OCI-LY7 (cell line): ENCODE measurements at regions not wholly inside any gene's neighbourhood (a gene's known extent, or its start where the extent isn't known, plus 50 kb on each side); places are given as distances from the start of the nearest gene placed in this dataset.

Experiments used
- BruUV-seq: library from RNA; stranded (reverse); fragments of 400-500 nt; replicated peaks from 2 replicates; lab custom pipeline; 2021; lab: Mats Ljungman, UMichigan
- CTCF ChIA-PET: fragments of 300-600 bp; sonication (Branson Sonifier 250); formaldehyde crosslinking; loops from one replicate; lab custom pipeline; 2022; ENCODE audit warnings: antibody characterized with exemption; ENCODE audit not compliant: unreplicated experiment; lab: Charles Lee
- POLR2A ChIA-PET: fragments of 300-600 bp; sonication (Branson Sonifier 250); formaldehyde crosslinking; loops from one replicate; lab custom pipeline; 2022; ENCODE audit warnings: antibody characterized with exemption; lab: Charles Lee
- DNase-seq: peaks from one replicate; pipeline ENCODE4 v3.0.0-alpha.2; 2015; ENCODE audit warnings: low spot score
- H2AFZ ChIP-seq: fragments of 200-600 bp; sonication (generic), shearing (Covaris generic); 2 replicates; pipeline ENCODE4 v1.6.1; 2014; ENCODE audit warnings: mild to moderate bottlenecking, antibody characterized with exemption, low read length, moderate library complexity
- H3K27ac ChIP-seq: fragments of 200-600 bp; sonication (generic); 2 replicates; pipeline ENCODE4 v1.5.1; 2014; ENCODE audit warnings: mixed run types, low read depth, mild to moderate bottlenecking, moderate library complexity, low read length, inconsistent platforms; ENCODE audit not compliant: poor library complexity, severe bottlenecking
- H3K36me3 ChIP-seq: fragments of 200-600 bp; sonication (generic); 2 replicates; pipeline ENCODE4 v1.6.1; 2014; ENCODE audit warnings: mild to moderate bottlenecking, antibody characterized with exemption, low read length, moderate library complexity, mixed read lengths; ENCODE audit not compliant: insufficient read depth
- H3K4me1 ChIP-seq: fragments of 200-600 bp; sonication (generic); 2 replicates; pipeline ENCODE4 v1.5.1; 2014; ENCODE audit warnings: mild to moderate bottlenecking, low read length; ENCODE audit not compliant: insufficient read depth, poor library complexity, severe bottlenecking
- H3K4me2 ChIP-seq: fragments of 200-600 bp; sonication (generic); 2 replicates; pipeline ENCODE4 v1.6.1; 2014; ENCODE audit warnings: mild to moderate bottlenecking, low read length
- H3K4me3 ChIP-seq: fragments of 200-600 bp; sonication (generic); 2 replicates; pipeline ENCODE4 v1.5.1; 2014; ENCODE audit warnings: mild to moderate bottlenecking, low read depth, low read length; ENCODE audit not compliant: poor library complexity, severe bottlenecking
- H3K79me2 ChIP-seq: fragments of 200-600 bp; sonication (generic); 2 replicates; pipeline ENCODE4 v1.6.1; 2016; ENCODE audit warnings: low read depth, mild to moderate bottlenecking, low read length, moderate library complexity, mixed read lengths; ENCODE audit not compliant: insufficient read depth
- H3K9me2 ChIP-seq: fragments of 200-600 bp; sonication (generic); 2 replicates; pipeline ENCODE4 v1.6.1; 2016; ENCODE audit warnings: mild to moderate bottlenecking, low read length, mixed read lengths; ENCODE audit not compliant: insufficient read depth
- H3K9me3 ChIP-seq: fragments of 200-600 bp; sonication (generic); 2 replicates; pipeline ENCODE4 v1.6.1; 2014; ENCODE audit warnings: mild to moderate bottlenecking, mixed run types, low read length, mixed read lengths
- H4K20me1 ChIP-seq: fragments of 200-600 bp; sonication (generic); 2 replicates; pipeline ENCODE4 v1.6.1; 2014; ENCODE audit warnings: mild to moderate bottlenecking, antibody characterized with exemption, low read length, moderate library complexity, mixed read lengths; ENCODE audit not compliant: insufficient read depth
- EZH2phosphoT487 ChIP-seq: fragments of 200-600 bp; sonication (generic); IDR thresholded peaks from 2 replicates; pipeline ENCODE4 v1.6.1; 2018; ENCODE audit warnings: low read depth, borderline replicate concordance, mild to moderate bottlenecking, mixed run types, antibody characterized with exemption, low read length, moderate library complexity, mixed read lengths
- intact Hi-C: fragments of 100-400 bp; cut with micrococcal nuclease; formaldehyde crosslinking; loops from one replicate; pipeline ENCODE4 v1.10.0; 2022; ENCODE audit not compliant: unreplicated experiment
- TF ChIP-seq, protein P1 (sequence below): fragments of 200-600 bp; sonication (generic); conservative IDR thresholded peaks from 2 replicates; pipeline ENCODE4 v1.5.1; 2014; ENCODE audit warnings: mild to moderate bottlenecking, antibody characterized with exemption, low read length, moderate library complexity, mixed read lengths

DNA sequence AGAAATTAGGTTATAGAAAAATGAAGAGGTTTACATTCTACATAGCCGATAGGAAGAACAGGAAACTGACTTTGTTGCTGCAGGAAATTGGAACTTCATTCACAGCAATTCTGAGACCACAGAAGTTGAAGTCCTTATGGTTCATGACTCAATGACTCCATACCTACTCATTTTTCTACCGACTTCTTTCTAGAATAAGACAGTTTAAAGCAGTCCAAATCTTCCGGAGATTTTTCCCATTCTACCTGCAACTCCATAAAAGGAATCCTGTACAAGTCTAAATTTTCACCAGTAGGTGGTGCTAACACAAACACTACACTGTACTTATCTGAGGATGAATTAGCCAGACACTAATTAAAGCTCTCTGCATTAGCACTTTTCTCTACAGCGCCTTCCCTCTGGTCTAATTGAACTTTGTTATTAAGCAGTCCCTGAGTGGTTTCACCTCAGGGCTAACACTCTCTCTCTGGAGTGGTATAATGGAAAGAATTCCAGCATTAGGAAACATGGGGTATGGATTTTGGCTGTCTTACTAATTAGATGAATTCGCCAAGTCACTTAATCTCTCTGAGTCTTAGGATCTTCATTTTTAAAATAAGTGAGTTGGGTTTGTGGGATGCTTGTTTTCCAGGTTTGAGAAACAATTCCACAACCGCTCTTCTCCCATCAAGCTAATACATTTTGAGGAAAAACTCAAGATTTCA, 167.9 kb downstream of the SMIM20 start:
- no TSS peak for BruUV-seq
- Histone ChIP-seq H3K4me1 (no peaks in the 10 kb centered on the region), H3K9me3 (no peaks in the 10 kb centered on the region), H3K4me3 (no peak overlapping the region), H3K79me2 (no peaks in the 10 kb centered on the region), H3K4me2 (no peak overlapping the region), H2AFZ (no peak overlapping the region), H3K27ac (no peak overlapping the region), H4K20me1 (no peaks in the 10 kb centered on the region), H3K9me2 (no peaks in the 10 kb centered on the region), H3K36me3 (no peaks in the 10 kb centered on the region)
- peak; percentile 68 for DNase-seq
- no peak for TF ChIP-seq EZH2phosphoT487
- TF ChIP-seq, protein P1, sequence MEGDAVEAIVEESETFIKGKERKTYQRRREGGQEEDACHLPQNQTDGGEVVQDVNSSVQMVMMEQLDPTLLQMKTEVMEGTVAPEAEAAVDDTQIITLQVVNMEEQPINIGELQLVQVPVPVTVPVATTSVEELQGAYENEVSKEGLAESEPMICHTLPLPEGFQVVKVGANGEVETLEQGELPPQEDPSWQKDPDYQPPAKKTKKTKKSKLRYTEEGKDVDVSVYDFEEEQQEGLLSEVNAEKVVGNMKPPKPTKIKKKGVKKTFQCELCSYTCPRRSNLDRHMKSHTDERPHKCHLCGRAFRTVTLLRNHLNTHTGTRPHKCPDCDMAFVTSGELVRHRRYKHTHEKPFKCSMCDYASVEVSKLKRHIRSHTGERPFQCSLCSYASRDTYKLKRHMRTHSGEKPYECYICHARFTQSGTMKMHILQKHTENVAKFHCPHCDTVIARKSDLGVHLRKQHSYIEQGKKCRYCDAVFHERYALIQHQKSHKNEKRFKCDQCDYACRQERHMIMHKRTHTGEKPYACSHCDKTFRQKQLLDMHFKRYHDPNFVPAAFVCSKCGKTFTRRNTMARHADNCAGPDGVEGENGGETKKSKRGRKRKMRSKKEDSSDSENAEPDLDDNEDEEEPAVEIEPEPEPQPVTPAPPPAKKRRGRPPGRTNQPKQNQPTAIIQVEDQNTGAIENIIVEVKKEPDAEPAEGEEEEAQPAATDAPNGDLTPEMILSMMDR, result peak; percentile 94
- CTCF ChIA-PET, result no interaction called here
- intact Hi-C loops, result loop anchor here (1.0 kb wide), 2 partner anchors 242 to 328 kb away; no protein-coding TSS in a partner anchor
- POLR2A ChIA-PET, result interaction anchor here (0.6 kb wide), 1 partner anchor 332 kb away, joined by 3 read pairs; no protein-coding TSS in a partner anchor

DNA sequence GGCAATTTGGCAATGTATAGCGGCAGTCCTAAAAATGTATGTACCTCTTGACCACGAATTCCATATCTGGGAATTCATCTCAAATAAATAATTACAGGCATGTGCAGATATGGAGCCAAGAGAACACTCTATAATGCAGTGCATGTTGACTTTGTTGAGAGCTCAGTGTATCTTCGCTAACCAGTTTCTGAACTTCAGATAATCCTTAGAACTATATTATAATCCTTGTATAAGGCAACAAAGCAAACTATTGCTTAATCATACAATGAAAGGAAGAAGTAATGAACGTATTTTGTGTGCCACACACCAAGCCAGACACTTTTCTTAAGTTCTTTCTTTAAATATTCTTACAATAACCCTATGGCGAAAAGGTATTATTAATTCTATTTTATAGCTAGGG, 168.5 kb downstream of the SMIM20 start:
- Histone ChIP-seq H2AFZ (no peak overlapping the region), H3K9me2 (no peaks in the 10 kb centered on the region), H4K20me1 (no peaks in the 10 kb centered on the region), H3K79me2 (no peaks in the 10 kb centered on the region), H3K36me3 (no peaks in the 10 kb centered on the region), H3K9me3 (no peaks in the 10 kb centered on the region), H3K4me1 (no peaks in the 10 kb centered on the region), H3K27ac (no peak overlapping the region), H3K4me2 (no peak overlapping the region), H3K4me3 (no peak overlapping the region)
- no peak for TF ChIP-seq EZH2phosphoT487
- TF ChIP-seq, protein P1, result no peak
- CTCF ChIA-PET, result no interaction called here
- intact Hi-C loops, result loop anchor here (1.0 kb wide), 2 partner anchors 242 to 328 kb away; no protein-coding TSS in a partner anchor
- BruUV-seq, result no TSS peak
- POLR2A ChIA-PET, result no interaction called here
- no peak for DNase-seq

DNA sequence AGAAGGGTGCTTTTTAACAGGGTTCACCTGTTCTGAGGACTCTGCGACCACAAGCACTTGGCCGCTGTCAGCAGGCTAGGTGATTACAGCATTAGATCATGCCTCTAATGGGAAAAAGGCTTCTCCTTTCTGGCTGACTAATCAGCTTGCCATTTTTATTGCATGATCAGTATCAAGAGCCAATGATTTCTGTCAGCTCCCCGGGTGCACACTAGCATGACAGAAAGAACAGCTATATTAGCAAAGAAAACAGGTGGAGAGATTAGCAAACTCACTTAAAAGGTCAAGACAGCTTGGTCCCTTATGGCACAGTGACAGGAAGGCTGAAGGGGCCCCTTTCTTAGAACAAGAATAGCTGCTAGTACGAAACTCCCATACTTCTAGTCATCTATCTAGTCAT, 170.0 kb downstream of the SMIM20 start:
- no peaks in the 10 kb centered on the region for H3K4me1 ChIP-seq
- no peaks in the 10 kb centered on the region for H3K36me3 ChIP-seq
- POLR2A ChIA-PET, result no interaction called here
- no peaks in the 10 kb centered on the region for H4K20me1 ChIP-seq
- no TSS peak for BruUV-seq
- H3K4me3 ChIP-seq, result no peak overlapping the region
- H3K27ac ChIP-seq, result no peak overlapping the region
- no peaks in the 10 kb centered on the region for H3K9me3 ChIP-seq
- H3K9me2 ChIP-seq, result no peaks in the 10 kb centered on the region
- H2AFZ ChIP-seq, result no peak overlapping the region
- TF ChIP-seq, protein P1, result no peak
- TF ChIP-seq EZH2phosphoT487, result no peak
- CTCF ChIA-PET, result no interaction called here
- intact Hi-C loops, result no loop called here
- no peak for DNase-seq
- no peak overlapping the region for H3K4me2 ChIP-seq
- no peaks in the 10 kb centered on the region for H3K79me2 ChIP-seq
